ENCODE measurements at regions not wholly inside any gene's neighbourhood (a gene's known extent, or its start where the extent isn't known, plus 50 kb on each side); places are given as distances from the start of the nearest gene placed in this dataset.

- no peak for TF ChIP-seq POLR2AphosphoS5 (IDR thresholded peaks at IDR 0.05; ENCODE audit: insufficient read depth, low read depth, low read length)
- TF ChIP-seq, protein P1, sequence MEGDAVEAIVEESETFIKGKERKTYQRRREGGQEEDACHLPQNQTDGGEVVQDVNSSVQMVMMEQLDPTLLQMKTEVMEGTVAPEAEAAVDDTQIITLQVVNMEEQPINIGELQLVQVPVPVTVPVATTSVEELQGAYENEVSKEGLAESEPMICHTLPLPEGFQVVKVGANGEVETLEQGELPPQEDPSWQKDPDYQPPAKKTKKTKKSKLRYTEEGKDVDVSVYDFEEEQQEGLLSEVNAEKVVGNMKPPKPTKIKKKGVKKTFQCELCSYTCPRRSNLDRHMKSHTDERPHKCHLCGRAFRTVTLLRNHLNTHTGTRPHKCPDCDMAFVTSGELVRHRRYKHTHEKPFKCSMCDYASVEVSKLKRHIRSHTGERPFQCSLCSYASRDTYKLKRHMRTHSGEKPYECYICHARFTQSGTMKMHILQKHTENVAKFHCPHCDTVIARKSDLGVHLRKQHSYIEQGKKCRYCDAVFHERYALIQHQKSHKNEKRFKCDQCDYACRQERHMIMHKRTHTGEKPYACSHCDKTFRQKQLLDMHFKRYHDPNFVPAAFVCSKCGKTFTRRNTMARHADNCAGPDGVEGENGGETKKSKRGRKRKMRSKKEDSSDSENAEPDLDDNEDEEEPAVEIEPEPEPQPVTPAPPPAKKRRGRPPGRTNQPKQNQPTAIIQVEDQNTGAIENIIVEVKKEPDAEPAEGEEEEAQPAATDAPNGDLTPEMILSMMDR (IDR thresholded peaks at IDR 0.05; ENCODE audit: extremely low read depth in 1 of 2, insufficient read depth in 1 of 2, low read depth in 1 of 2, low read length in 2 of 2) = no peak
- no peak for TF ChIP-seq POLR2A (IDR thresholded peaks at IDR 0.05; ENCODE audit: low read depth, low read length)
- TF ChIP-seq GATA2 (IDR thresholded peaks at IDR 0.05; ENCODE audit: insufficient read depth, insufficient read length, low read depth, low read length) = no peak
These were observed 438.7 kb downstream of the PRDM2 start for GRCh38 chr1:14138687-14139086.
